ENCODE measurements at regions not wholly inside any gene's neighbourhood (a gene's known extent, or its start where the extent isn't known, plus 50 kb on each side); places are given as distances from the start of the nearest gene placed in this dataset.

DNA sequence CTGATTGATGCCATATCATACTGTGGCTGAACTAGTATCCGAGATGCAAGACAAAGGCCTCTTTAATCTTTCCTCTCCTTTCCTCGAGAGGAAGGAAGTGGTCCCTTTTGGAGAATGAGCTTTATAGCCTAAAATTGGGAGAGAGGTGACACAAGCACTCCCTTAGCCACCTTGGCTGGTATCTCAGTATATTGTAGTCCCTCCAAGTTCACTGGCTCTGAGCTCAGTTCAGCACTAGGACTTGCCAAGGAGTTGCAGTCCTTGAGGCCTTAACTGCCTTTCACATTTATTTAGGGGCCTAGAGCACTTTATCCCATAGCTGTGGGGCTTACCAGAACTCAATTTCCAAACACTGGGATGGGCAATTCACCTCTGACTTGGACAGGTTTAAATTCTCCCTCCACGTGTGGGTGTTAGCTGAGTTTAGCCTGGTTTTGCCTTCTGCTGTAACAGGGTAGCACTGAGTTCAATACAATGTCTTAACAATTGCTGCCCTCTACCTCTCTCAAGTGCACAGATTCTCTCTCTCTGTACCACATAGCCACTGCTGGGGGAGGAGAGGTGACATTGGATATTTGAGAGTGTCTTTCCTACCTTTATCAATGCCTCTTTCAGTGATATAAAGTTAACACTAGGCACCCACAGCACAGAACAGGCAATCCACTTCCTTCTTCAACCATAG lies 216.4 kb downstream of the TECRL start:
- no peak for TF ChIP-seq REST (IDR thresholded peaks at IDR 0.05; ENCODE audit: insufficient read depth in 1 of 2, low read depth in 2 of 2, low read length in 1 of 2)
- TF ChIP-seq TCF7L2 (IDR thresholded peaks at IDR 0.05; ENCODE audit: low read depth, low read length), result no peak
- TF ChIP-seq, protein P1, sequence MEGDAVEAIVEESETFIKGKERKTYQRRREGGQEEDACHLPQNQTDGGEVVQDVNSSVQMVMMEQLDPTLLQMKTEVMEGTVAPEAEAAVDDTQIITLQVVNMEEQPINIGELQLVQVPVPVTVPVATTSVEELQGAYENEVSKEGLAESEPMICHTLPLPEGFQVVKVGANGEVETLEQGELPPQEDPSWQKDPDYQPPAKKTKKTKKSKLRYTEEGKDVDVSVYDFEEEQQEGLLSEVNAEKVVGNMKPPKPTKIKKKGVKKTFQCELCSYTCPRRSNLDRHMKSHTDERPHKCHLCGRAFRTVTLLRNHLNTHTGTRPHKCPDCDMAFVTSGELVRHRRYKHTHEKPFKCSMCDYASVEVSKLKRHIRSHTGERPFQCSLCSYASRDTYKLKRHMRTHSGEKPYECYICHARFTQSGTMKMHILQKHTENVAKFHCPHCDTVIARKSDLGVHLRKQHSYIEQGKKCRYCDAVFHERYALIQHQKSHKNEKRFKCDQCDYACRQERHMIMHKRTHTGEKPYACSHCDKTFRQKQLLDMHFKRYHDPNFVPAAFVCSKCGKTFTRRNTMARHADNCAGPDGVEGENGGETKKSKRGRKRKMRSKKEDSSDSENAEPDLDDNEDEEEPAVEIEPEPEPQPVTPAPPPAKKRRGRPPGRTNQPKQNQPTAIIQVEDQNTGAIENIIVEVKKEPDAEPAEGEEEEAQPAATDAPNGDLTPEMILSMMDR (IDR thresholded peaks at IDR 0.05), result no peak
- TF ChIP-seq SIN3A (IDR thresholded peaks at IDR 0.05; ENCODE audit: borderline replicate concordance, insufficient read depth, low read depth, low read length), result no peak
- no peak for TF ChIP-seq POLR2AphosphoS5 (IDR thresholded peaks at IDR 0.05; ENCODE audit: low read depth, low read length)
- ATAC-seq, result no peak
- CTCF ChIA-PET, result no interaction called here
- H3K4me3 ChIP-seq (ENCODE audit: low read depth in 2 of 2, low read length in 2 of 2), result no peak overlapping the region
- intact Hi-C loops (cut with micrococcal nuclease; ENCODE audit: unreplicated experiment), result no loop called here
- no TSS peak for BruUV-seq (replicated peaks)
- H3K27ac ChIP-seq (ENCODE audit: low read length), result no peak overlapping the region
- no peaks in the 10 kb centered on the region for H3K27me3 ChIP-seq (ENCODE audit: control insufficient read depth, insufficient read depth, low read length)
- H3K4me1 ChIP-seq (ENCODE audit: control insufficient read depth, insufficient read depth, low read length), result no peaks in the 10 kb centered on the region
- in situ Hi-C loops (cut with HindIII; ENCODE audit: low pct_unique_long_range_greater_than_20kb, low sequenced_read_pairs), result no loop called here
- no peak for DNase-seq (ENCODE audit: low read depth, low spot score)
- POLR2A ChIA-PET, result no interaction called here
- H3K9me3 ChIP-seq (ENCODE audit: control insufficient read depth, insufficient read depth, low read depth, low read length), result no peaks in the 10 kb centered on the region
- no peaks in the 10 kb centered on the region for H3K36me3 ChIP-seq (ENCODE audit: control insufficient read depth, insufficient read depth, low read length)

DNA sequence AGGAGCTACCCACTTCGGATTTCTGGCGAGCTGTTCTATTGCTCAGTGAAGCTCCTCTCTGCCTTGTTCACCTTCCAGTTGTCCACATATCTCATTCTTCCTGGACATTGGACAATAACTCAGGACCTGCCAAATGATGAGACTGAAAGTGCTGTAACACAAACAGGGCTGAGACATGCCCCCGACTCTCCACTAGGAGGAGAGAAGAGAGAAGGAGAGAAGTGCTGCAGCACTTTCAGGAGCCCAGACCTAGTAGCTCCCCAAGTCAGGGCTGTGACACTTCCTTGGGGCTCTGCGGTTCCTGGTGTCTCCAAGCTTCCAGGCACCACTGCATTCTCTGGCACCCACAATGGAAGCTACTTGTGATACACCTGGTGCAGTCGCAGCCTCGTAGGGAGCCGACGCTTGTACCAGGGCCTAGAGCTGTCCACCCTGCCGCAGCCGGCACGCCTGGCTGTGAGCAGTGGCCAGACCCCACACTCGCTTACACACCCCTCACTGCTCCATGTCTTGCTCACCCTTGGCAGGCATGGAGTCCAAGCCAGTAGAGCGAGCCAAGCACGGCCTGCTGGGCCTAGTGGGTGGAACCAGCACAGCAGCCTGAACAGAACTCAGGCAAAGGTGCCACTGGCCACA lies 234.9 kb downstream of the TECRL start:
- H3K36me3 ChIP-seq (ENCODE audit: control insufficient read depth, insufficient read depth, low read length), result no peaks in the 10 kb centered on the region
- intact Hi-C loops (cut with micrococcal nuclease; ENCODE audit: unreplicated experiment) (no loop called here), in situ Hi-C loops (cut with HindIII; ENCODE audit: low pct_unique_long_range_greater_than_20kb, low sequenced_read_pairs) (no loop called here)
- ChIA-PET CTCF (no interaction called here), POLR2A (no interaction called here)
- no TSS peak for BruUV-seq (replicated peaks)
- H3K27ac ChIP-seq (ENCODE audit: low read length), result no peak overlapping the region
- no peak for ATAC-seq
- H3K27me3 ChIP-seq (ENCODE audit: control insufficient read depth, insufficient read depth, low read length), result no peaks in the 10 kb centered on the region
- no peaks in the 10 kb centered on the region for H3K4me1 ChIP-seq (ENCODE audit: control insufficient read depth, insufficient read depth, low read length)
- H3K9me3 ChIP-seq (ENCODE audit: control insufficient read depth, insufficient read depth, low read depth, low read length), result no peaks in the 10 kb centered on the region
- H3K4me3 ChIP-seq (ENCODE audit: low read depth in 2 of 2, low read length in 2 of 2), result no peak overlapping the region
- TF ChIP-seq, protein P1 (IDR thresholded peaks at IDR 0.05), result no peak
- no peak for TF ChIP-seq TCF7L2 (IDR thresholded peaks at IDR 0.05; ENCODE audit: low read depth, low read length)
- no peak for TF ChIP-seq REST (IDR thresholded peaks at IDR 0.05; ENCODE audit: insufficient read depth in 1 of 2, low read depth in 2 of 2, low read length in 1 of 2)
- TF ChIP-seq POLR2AphosphoS5 (IDR thresholded peaks at IDR 0.05; ENCODE audit: low read depth, low read length), result no peak
- no peak for TF ChIP-seq SIN3A (IDR thresholded peaks at IDR 0.05; ENCODE audit: borderline replicate concordance, insufficient read depth, low read depth, low read length)
- DNase-seq (ENCODE audit: low read depth, low spot score), result no peak

All from Panc1 (cell line).